SK-N-SH (cell line): ENCODE measurements at regions not wholly inside any gene's neighbourhood (a gene's known extent, or its start where the extent isn't known, plus 50 kb on each side); places are given as distances from the start of the nearest gene placed in this dataset.

Source experiments
- CTCF ChIA-PET: fragments of 300-600, 350-600 bp; formaldehyde crosslinking; extraction: SDS; loops from one replicate; lab custom pipeline; 2021; lab: Yijun Ruan, JAX
- POLR2A ChIA-PET: fragments of 350-600 bp; sonication (Branson Sonifier 250); formaldehyde crosslinking; extraction: SDS; loops from one replicate; lab custom pipeline; 2020; ENCODE audit warnings: antibody characterized with exemption, inconsistent platforms; lab: Yijun Ruan, JAX
- DNase-seq: peaks from one replicate; pipeline ENCODE4 v3.0.0; 2012
- H2AFZ ChIP-seq: fragments of 200-600 bp; sonication (generic); 2 replicates; pipeline ENCODE4 v1.8.1; 2016; ENCODE audit warnings: antibody characterized with exemption, mild to moderate bottlenecking, low read depth
- H3F3A ChIP-seq: fragments of 200-600 bp; sonication (generic); replicated peaks from 2 replicates; pipeline ENCODE3; 2016; ENCODE audit warnings: antibody characterized with exemption, mild to moderate bottlenecking; ENCODE audit not compliant: insufficient read depth
- H3K27ac ChIP-seq, 2 experiments: fragments of 200-500 bp in 1 of 2; fragments of 200-600 bp in 1 of 2; sonication (Bioruptor generic) in 1 of 2; sonication (generic), shearing (Covaris generic) in 1 of 2; 2 replicates each; pipeline versions ENCODE4 v1.5.1 to v1.6.1; 2014 to 2016; ENCODE audit warnings: low read depth in 2 of 2, inconsistent platforms in 1 of 2, low read length in 1 of 2, mild to moderate bottlenecking in 1 of 2, mixed read lengths in 1 of 2
- H3K27me3 ChIP-seq: fragments of 200-600 bp; sonication (generic), shearing (Covaris generic); 2 replicates; pipeline ENCODE4 v1.6.1; 2016; ENCODE audit warnings: mixed run types; ENCODE audit not compliant: insufficient read depth
- H3K36me3 ChIP-seq, 2 experiments: fragments of 200-500 bp in 1 of 2; fragments of 200-600 bp in 1 of 2; sonication (Bioruptor generic) in 1 of 2; sonication (generic) in 1 of 2; replicated peaks in 1 of 2; 2 replicates each; pipeline versions ENCODE3 to v1.5.1; 2014 to 2016; ENCODE audit warnings: low read length in 1 of 2, mild to moderate bottlenecking in 1 of 2; ENCODE audit not compliant: insufficient read depth in 2 of 2, control insufficient read depth in 1 of 2
- H3K4me1 ChIP-seq, 2 experiments: fragments of 200-500 bp in 1 of 2; fragments of 200-600 bp in 1 of 2; sonication (Bioruptor generic) in 1 of 2; sonication (generic), shearing (Covaris generic) in 1 of 2; 2 replicates each; pipeline versions ENCODE4 v1.5.1 to v1.6.1; 2014 to 2016; ENCODE audit warnings: low read depth in 1 of 2, low read length in 1 of 2, mixed run types in 1 of 2; ENCODE audit not compliant: insufficient read depth in 2 of 2, control insufficient read depth in 1 of 2
- H3K4me2 ChIP-seq: fragments of 200-600 bp; sonication (generic), shearing (Covaris generic); 2 replicates; pipeline ENCODE4 v1.6.1; 2017; ENCODE audit warnings: mixed run types
- H3K4me3 ChIP-seq, 2 experiments: fragments of 200-500 bp in 1 of 2; fragments of 200-600 bp in 1 of 2; sonication (Bioruptor generic) in 1 of 2; sonication (generic), shearing (Covaris generic) in 1 of 2; 2 replicates each; pipeline versions ENCODE4 v1.5.1 to v1.8.1; 2014 to 2016; ENCODE audit warnings: low read depth in 2 of 2, inconsistent platforms in 1 of 2, low read length in 1 of 2, mild to moderate bottlenecking in 1 of 2, mixed read lengths in 1 of 2, moderate library complexity in 1 of 2
- H3K79me2 ChIP-seq: fragments of 200-600 bp; sonication (generic); 2 replicates; pipeline ENCODE4 v1.8.1; 2017; ENCODE audit warnings: mild to moderate bottlenecking; ENCODE audit not compliant: insufficient read depth
- H3K9ac ChIP-seq: fragments of 200-600 bp; sonication (generic); 2 replicates; pipeline ENCODE4 v1.6.1; 2017; ENCODE audit warnings: mixed run types
- H3K9me2 ChIP-seq: fragments of 200-600 bp; sonication (generic); 2 replicates; pipeline ENCODE4 v1.6.1; 2017; ENCODE audit warnings: mixed run types
- H3K9me3 ChIP-seq: fragments of 200-600 bp; sonication (generic); 2 replicates; pipeline ENCODE4 v1.6.1; 2017; ENCODE audit warnings: mixed run types, mild to moderate bottlenecking, moderate library complexity
- H4K20me1 ChIP-seq: fragments of 200-600 bp; sonication (generic); 2 replicates; pipeline ENCODE4 v1.6.1; 2017; ENCODE audit warnings: mild to moderate bottlenecking, mixed run types; ENCODE audit not compliant: insufficient read depth
- FOSL2 ChIP-seq: IDR thresholded peaks from 2 replicates; pipeline ENCODE4 v1.4.0; 2012; ENCODE audit warnings: low read depth, mild to moderate bottlenecking, moderate library complexity, borderline replicate concordance
- FOXJ3 ChIP-seq: sonication (generic); formaldehyde crosslinking; IDR thresholded peaks from 2 replicates; pipeline ENCODE4 v1.5.1; 2020; ENCODE audit warnings: mild to moderate bottlenecking, missing genetic modification reagents
- FOXM1 ChIP-seq: IDR thresholded peaks from 2 replicates; pipeline ENCODE4 v1.4.0; 2012; ENCODE audit warnings: low read depth, mild to moderate bottlenecking
- GATA2 ChIP-seq: sonication (generic); formaldehyde crosslinking; IDR thresholded peaks from 2 replicates; pipeline ENCODE4 v1.5.0; 2020; ENCODE audit warnings: mild to moderate bottlenecking, missing genetic modification reagents
- NFIC ChIP-seq: IDR thresholded peaks from 2 replicates; pipeline ENCODE4 v1.4.0; 2012; ENCODE audit warnings: borderline replicate concordance
- POLR2AphosphoS5 ChIP-seq: IDR thresholded peaks from 2 replicates; pipeline ENCODE4 v1.6.1; 2012; ENCODE audit warnings: low read depth, low read length
- RAD21 ChIP-seq: IDR thresholded peaks from 2 replicates; pipeline ENCODE4 v1.6.1; 2012; ENCODE audit warnings: mild to moderate bottlenecking, low read length
- SIN3A ChIP-seq: IDR thresholded peaks from 2 replicates; pipeline ENCODE4 v1.6.1; 2012; ENCODE audit warnings: low read depth, mild to moderate bottlenecking, low read length, moderate library complexity, borderline replicate concordance
- SMC3 ChIP-seq: IDR thresholded peaks from 2 replicates; pipeline ENCODE4 v1.6.1; 2012; ENCODE audit warnings: low read depth, low read length, improper control_type of control experiment
- TAF1 ChIP-seq: IDR thresholded peaks from 2 replicates; pipeline ENCODE4 v1.6.1; 2012; ENCODE audit warnings: low read depth, mild to moderate bottlenecking, low read length, moderate library complexity, borderline replicate concordance
- TEAD4 ChIP-seq: IDR thresholded peaks from 2 replicates; pipeline ENCODE4 v1.4.0; 2012; ENCODE audit warnings: mild to moderate bottlenecking, borderline replicate concordance; ENCODE audit not compliant: insufficient read depth
- WGBS: methylation state at CpG from one replicate; pipeline ENCODE4 v1.1.6; 2017; ENCODE audit warnings: low lambda C conversion rate; 5-methylcytosine and 5-hydroxymethylcytosine counted together
- TF ChIP-seq, protein P1 (sequence below): IDR thresholded peaks from 2 replicates; pipeline ENCODE4 v1.4.0; 2012; ENCODE audit warnings: low read depth, borderline replicate concordance
- TF ChIP-seq, protein P2 (sequence below): IDR thresholded peaks from 2 replicates; pipeline ENCODE4; 2012
- TF ChIP-seq, protein P3 (sequence below): fragments of 150-350 bp; IDR thresholded peaks from 2 replicates; pipeline ENCODE4 v1.6.1; 2017; ENCODE audit warnings: antibody characterized with exemption, low read length, low read depth, borderline replicate concordance
- TF ChIP-seq, protein P4 (sequence below): fragments of 200-600 bp; sonication (generic); IDR thresholded peaks from 2 replicates; pipeline ENCODE4 v1.6.1; 2017; ENCODE audit warnings: antibody characterized with exemption, mild to moderate bottlenecking, moderate library complexity

DNA sequence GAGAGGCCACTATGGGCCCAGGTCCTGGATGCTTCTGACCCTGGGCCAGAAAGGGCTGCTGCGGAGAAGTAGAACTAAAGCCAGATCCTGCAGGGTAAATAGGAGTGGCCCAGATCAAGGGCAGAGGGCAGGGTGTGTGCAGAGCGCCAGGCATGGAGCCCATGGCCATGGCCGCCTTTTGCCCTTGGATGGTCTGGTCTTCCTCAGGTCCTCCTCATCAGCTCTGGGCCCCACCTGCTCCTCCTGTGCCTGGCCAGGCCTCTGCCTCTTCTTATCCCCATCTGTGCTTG is 277.6 kb downstream of the BRD1 start (continued):
- TF ChIP-seq, protein P1, sequence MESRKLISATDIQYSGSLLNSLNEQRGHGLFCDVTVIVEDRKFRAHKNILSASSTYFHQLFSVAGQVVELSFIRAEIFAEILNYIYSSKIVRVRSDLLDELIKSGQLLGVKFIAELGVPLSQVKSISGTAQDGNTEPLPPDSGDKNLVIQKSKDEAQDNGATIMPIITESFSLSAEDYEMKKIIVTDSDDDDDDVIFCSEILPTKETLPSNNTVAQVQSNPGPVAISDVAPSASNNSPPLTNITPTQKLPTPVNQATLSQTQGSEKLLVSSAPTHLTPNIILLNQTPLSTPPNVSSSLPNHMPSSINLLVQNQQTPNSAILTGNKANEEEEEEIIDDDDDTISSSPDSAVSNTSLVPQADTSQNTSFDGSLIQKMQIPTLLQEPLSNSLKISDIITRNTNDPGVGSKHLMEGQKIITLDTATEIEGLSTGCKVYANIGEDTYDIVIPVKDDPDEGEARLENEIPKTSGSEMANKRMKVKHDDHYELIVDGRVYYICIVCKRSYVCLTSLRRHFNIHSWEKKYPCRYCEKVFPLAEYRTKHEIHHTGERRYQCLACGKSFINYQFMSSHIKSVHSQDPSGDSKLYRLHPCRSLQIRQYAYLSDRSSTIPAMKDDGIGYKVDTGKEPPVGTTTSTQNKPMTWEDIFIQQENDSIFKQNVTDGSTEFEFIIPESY = no peak
- no peak for TF ChIP-seq FOSL2

DNA sequence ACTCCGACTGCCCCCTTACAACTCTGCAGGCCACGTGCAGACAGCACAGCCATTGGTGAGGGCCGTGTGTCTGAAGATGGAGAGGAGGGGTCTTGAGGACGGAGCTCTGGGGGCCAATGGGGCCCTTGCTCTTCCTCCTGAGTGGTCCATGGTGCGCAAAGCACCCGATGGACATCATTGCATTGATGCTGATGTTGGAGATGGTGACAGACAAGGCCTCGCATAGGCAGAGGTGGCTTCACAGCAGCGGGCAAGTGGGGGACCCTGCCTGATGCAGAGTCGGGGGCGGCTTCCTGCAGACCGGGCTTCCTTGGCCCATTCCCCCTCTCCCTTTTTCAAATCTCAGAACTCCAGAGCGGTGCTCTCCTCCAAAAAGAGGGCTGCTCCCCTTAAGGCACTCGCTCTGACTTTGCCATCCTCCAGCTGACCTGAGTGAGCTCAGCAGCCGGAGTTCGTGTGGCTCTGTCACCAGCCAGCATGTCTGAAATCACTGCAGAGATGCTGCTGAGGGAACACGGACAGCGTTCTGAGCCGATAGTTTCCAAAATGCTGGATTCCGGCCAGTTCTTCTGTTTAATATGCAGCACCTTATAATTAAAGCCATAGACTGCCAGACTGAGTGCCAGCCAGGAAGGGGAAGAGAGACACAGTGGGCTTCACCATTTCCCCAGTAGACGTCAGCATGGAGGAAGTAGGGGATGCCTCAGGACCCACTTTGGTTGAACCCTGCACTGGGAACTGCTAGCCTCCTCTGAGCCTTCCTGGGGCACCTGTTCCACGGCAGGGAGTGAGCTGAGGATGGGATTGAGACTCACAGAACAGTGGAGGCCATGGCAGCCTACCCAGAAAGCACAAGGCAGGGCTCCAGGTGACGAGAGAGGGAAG is 278.2 kb downstream of the BRD1 start:
- H3K9me3 ChIP-seq = no peaks in the 10 kb centered on the region

DNA sequence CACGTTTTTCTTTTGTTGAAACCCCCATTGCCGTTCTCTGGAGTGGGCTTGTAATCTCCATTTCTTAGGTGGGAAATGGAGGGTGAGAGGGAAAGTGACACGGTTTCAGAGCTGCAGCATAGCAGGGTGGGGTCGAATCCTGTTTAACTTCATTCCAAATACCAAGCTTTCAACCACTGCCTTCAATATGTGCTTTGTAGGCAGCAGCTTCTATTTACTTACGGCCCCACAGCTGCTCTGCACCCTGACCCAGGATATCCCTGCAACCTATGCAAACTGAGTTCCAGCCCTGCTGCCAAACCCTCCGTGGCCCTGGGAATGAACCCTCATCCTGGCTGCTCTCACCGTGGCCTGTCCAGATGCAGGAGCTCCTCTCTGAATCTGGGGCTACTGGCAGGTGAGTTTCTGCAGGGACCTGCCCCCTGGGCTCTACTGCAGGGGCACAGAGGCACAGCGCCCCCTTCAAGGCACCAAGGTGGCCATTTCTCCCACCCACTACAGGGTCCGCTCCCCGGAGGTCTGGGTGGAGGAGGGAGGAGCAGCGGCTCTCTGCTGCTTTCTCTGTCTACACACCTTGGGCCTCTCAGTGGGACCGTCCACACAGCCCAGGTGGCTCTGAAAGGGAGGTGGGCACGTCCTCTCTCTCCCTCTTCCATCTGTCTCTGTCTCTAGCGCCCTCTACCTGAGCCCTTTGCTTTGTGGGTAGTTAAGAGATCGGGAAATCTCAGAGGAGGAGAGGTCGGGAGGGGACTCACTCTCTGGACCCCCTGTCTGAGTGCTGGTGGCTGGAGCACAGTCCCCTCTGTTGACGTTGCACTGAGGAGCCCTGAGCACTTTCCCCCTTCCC is 279.1 kb downstream of the BRD1 start:
- Histone ChIP-seq H3K9me3 (no peaks in the 10 kb centered on the region), H4K20me1 (no peaks in the 10 kb centered on the region), H3K9me2 (no peaks in the 10 kb centered on the region), H3K36me3 (no peaks in the 10 kb centered on the region), H3K4me3 (no peak overlapping the region), H3K27ac (no peak overlapping the region), H3K4me1 (no peaks in the 10 kb centered on the region), H3K79me2 (no peaks in the 10 kb centered on the region), H2AFZ (no peak overlapping the region), H3K9ac (no peak overlapping the region), H3K27me3 (no peaks in the 10 kb centered on the region; the same call in 1 of the 2 replicates), H3K4me2 (no peak overlapping the region), H3F3A (no peaks in the 10 kb centered on the region)
- TF ChIP-seq FOXJ3 (CRISPR knock-in tag) = no peak
- no peak for TF ChIP-seq SIN3A
- TF ChIP-seq TAF1 = no peak
- TF ChIP-seq, protein P2, sequence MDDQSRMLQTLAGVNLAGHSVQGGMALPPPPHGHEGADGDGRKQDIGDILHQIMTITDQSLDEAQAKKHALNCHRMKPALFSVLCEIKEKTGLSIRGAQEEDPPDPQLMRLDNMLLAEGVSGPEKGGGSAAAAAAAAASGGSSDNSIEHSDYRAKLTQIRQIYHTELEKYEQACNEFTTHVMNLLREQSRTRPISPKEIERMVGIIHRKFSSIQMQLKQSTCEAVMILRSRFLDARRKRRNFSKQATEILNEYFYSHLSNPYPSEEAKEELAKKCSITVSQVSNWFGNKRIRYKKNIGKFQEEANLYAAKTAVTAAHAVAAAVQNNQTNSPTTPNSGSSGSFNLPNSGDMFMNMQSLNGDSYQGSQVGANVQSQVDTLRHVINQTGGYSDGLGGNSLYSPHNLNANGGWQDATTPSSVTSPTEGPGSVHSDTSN = no peak
- no peak for TF ChIP-seq TEAD4
- no peak for TF ChIP-seq GATA2 (CRISPR knock-in tag)
- TF ChIP-seq NFIC = no peak
- no peak for TF ChIP-seq POLR2AphosphoS5
- no peak for TF ChIP-seq FOXM1
- no peak for TF ChIP-seq SMC3
- TF ChIP-seq, protein P3, sequence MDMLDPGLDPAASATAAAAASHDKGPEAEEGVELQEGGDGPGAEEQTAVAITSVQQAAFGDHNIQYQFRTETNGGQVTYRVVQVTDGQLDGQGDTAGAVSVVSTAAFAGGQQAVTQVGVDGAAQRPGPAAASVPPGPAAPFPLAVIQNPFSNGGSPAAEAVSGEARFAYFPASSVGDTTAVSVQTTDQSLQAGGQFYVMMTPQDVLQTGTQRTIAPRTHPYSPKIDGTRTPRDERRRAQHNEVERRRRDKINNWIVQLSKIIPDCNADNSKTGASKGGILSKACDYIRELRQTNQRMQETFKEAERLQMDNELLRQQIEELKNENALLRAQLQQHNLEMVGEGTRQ = no peak
- TF ChIP-seq RAD21 = no peak
- TF ChIP-seq FOSL2 = no peak
- DNase-seq = no peak
- 9% methylated on average over 12 of the region's 17 CpGs for WGBS
- CTCF ChIA-PET = no interaction called here
- POLR2A ChIA-PET = no interaction called here

More for the DNA sequence above, 278.2 kb downstream of the BRD1 start:
- Histone ChIP-seq H3F3A (no peaks in the 10 kb centered on the region), H3K27ac (no peak overlapping the region), H3K4me3 (no peak overlapping the region), H3K4me1 (no peaks in the 10 kb centered on the region), H2AFZ (no peak overlapping the region), H3K4me2 (no peak overlapping the region), H3K27me3 (no peaks in the 10 kb centered on the region; the same call in 1 of the 2 replicates), H3K9ac (no peak overlapping the region), H4K20me1 (no peaks in the 10 kb centered on the region), H3K9me2 (no peaks in the 10 kb centered on the region), H3K36me3 (no peaks in the 10 kb centered on the region), H3K79me2 (no peaks in the 10 kb centered on the region)
- DNase-seq = no peak
- CTCF ChIA-PET = no interaction called here
- WGBS = 12% methylated on average over 20 of the region's 22 CpGs
- POLR2A ChIA-PET = no interaction called here
- no peak for TF ChIP-seq FOXM1
- TF ChIP-seq, protein P4, sequence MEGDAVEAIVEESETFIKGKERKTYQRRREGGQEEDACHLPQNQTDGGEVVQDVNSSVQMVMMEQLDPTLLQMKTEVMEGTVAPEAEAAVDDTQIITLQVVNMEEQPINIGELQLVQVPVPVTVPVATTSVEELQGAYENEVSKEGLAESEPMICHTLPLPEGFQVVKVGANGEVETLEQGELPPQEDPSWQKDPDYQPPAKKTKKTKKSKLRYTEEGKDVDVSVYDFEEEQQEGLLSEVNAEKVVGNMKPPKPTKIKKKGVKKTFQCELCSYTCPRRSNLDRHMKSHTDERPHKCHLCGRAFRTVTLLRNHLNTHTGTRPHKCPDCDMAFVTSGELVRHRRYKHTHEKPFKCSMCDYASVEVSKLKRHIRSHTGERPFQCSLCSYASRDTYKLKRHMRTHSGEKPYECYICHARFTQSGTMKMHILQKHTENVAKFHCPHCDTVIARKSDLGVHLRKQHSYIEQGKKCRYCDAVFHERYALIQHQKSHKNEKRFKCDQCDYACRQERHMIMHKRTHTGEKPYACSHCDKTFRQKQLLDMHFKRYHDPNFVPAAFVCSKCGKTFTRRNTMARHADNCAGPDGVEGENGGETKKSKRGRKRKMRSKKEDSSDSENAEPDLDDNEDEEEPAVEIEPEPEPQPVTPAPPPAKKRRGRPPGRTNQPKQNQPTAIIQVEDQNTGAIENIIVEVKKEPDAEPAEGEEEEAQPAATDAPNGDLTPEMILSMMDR = no peak
- no peak for TF ChIP-seq TEAD4
